ENCODE measurements at regions not wholly inside any gene's neighbourhood (a gene's known extent, or its start where the extent isn't known, plus 50 kb on each side); places are given as distances from the start of the nearest gene placed in this dataset.

- H3K4me3 Mint-ChIP-seq: no peak overlapping the region
- CTCF ChIA-PET (ENCODE audit: partially characterized antibody): no interaction called here
- H3K27me3 ChIP-seq (ENCODE audit: insufficient read depth, low read length): no peaks in the 10 kb centered on the region
- intact Hi-C loops (cut with micrococcal nuclease): no loop called here
- no peak for DNase-seq
- POLR2A ChIA-PET (ENCODE audit: partially characterized antibody): no interaction called here
- no peaks in the 10 kb centered on the region for H3K36me3 ChIP-seq (ENCODE audit: insufficient read depth, low read length)
- H3K27me3 Mint-ChIP-seq: no peaks in the 10 kb centered on the region
- H3K4me1 ChIP-seq (ENCODE audit: insufficient read depth, low read length): no peaks in the 10 kb centered on the region
- H3K9me3 Mint-ChIP-seq: no peaks in the 10 kb centered on the region
- H3K4me1 Mint-ChIP-seq: peaks cover 2 to 7% (median 4%) of the 10 kb centered on the region in 4 donors
- H3K9me3 ChIP-seq (ENCODE audit: control insufficient read depth in 1 of 2, low read length in 2 of 2): no peaks in the 10 kb centered on the region
- H3K27ac Mint-ChIP-seq: no peak overlapping the region
- H3K36me3 Mint-ChIP-seq: no peaks in the 10 kb centered on the region
- H3K4me3 ChIP-seq (ENCODE audit: low read length in 2 of 2): no peak overlapping the region
- no peak overlapping the region for H3K27ac ChIP-seq (ENCODE audit: low read depth, low read length)
Observed at GRCh38 chr12:131494216-131494615, 216.7 kb upstream of the SFSWAP start.

GRCh38 chr12:131494741-131495524 lies 216.0 kb upstream of the SFSWAP start:
- POLR2A ChIA-PET (ENCODE audit: partially characterized antibody): no interaction called here
- H3K4me1 Mint-ChIP-seq: peaks cover 2 to 7% (median 4%) of the 10 kb centered on the region in 4 donors
- CTCF ChIA-PET (ENCODE audit: partially characterized antibody): no interaction called here
- no peaks in the 10 kb centered on the region for H3K27me3 ChIP-seq (ENCODE audit: insufficient read depth, low read length)
- no peak overlapping the region for H3K27ac Mint-ChIP-seq
- no peaks in the 10 kb centered on the region for H3K4me1 ChIP-seq (ENCODE audit: insufficient read depth, low read length)
- no peaks in the 10 kb centered on the region for H3K9me3 ChIP-seq (ENCODE audit: control insufficient read depth in 1 of 2, low read length in 2 of 2)
- H3K4me3 ChIP-seq (ENCODE audit: low read length in 2 of 2): no peak overlapping the region
- H3K36me3 Mint-ChIP-seq: no peaks in the 10 kb centered on the region
- DNase-seq: peak in 1 of 5 donors; percentile 3
- H3K27ac ChIP-seq (ENCODE audit: low read depth, low read length): no peak overlapping the region
- no peak overlapping the region for H3K4me3 Mint-ChIP-seq
- no peaks in the 10 kb centered on the region for H3K27me3 Mint-ChIP-seq
- intact Hi-C loops (cut with micrococcal nuclease): no loop called here
- no peaks in the 10 kb centered on the region for H3K36me3 ChIP-seq (ENCODE audit: insufficient read depth, low read length)
- no peaks in the 10 kb centered on the region for H3K9me3 Mint-ChIP-seq

GRCh38 chr12:131497966-131498365 lies 212.9 kb upstream of the SFSWAP start:
- Histone ChIP-seq H3K36me3 (ENCODE audit: insufficient read depth, low read length) (no peaks in the 10 kb centered on the region), H3K4me1 (ENCODE audit: insufficient read depth, low read length) (no peaks in the 10 kb centered on the region), H3K9me3 (ENCODE audit: control insufficient read depth in 1 of 2, low read length in 2 of 2) (no peaks in the 10 kb centered on the region), H3K27ac (ENCODE audit: low read depth, low read length) (no peak overlapping the region), H3K27me3 (ENCODE audit: insufficient read depth, low read length) (no peaks in the 10 kb centered on the region), H3K4me3 (ENCODE audit: low read length in 2 of 2) (no peak overlapping the region)
- H3K36me3 Mint-ChIP-seq: no peaks in the 10 kb centered on the region
- H3K27me3 Mint-ChIP-seq: no peaks in the 10 kb centered on the region
- POLR2A ChIA-PET (ENCODE audit: partially characterized antibody): no interaction called here
- intact Hi-C loops (cut with micrococcal nuclease): no loop called here
- peaks cover 0 to 7% (median 4%) of the 10 kb centered on the region in 4 donors for H3K4me1 Mint-ChIP-seq
- no peak overlapping the region for H3K4me3 Mint-ChIP-seq
- CTCF ChIA-PET (ENCODE audit: partially characterized antibody): no interaction called here
- DNase-seq: no peak
- H3K9me3 Mint-ChIP-seq: peaks cover 0 to 2% (median 0%) of the 10 kb centered on the region in 8 donors
- no peak overlapping the region for H3K27ac Mint-ChIP-seq

- Histone ChIP-seq H3K27me3 (ENCODE audit: insufficient read depth, low read length) (no peaks in the 10 kb centered on the region), H3K27ac (ENCODE audit: low read depth, low read length) (no peak overlapping the region), H3K9me3 (ENCODE audit: control insufficient read depth in 1 of 2, low read length in 2 of 2) (no peaks in the 10 kb centered on the region), H3K4me1 (ENCODE audit: insufficient read depth, low read length) (no peaks in the 10 kb centered on the region), H3K36me3 (ENCODE audit: insufficient read depth, low read length) (no peaks in the 10 kb centered on the region), H3K4me3 (ENCODE audit: low read length in 2 of 2) (no peak overlapping the region)
- intact Hi-C loops (cut with micrococcal nuclease): no loop called here
- no peak overlapping the region for H3K4me3 Mint-ChIP-seq
- no peak overlapping the region for H3K27ac Mint-ChIP-seq
- ChIA-PET POLR2A (ENCODE audit: partially characterized antibody) (interaction anchor here (0.5 to 1.4 kb wide), 2 partner anchors 11 to 15 kb away, joined by 3 read pairs; no protein-coding TSS in a partner anchor), CTCF (ENCODE audit: partially characterized antibody) (interaction anchor here (1.5 kb wide), 1 partner anchor 15 kb away, joined by 3 read pairs; no protein-coding TSS in a partner anchor)
- H3K27me3 Mint-ChIP-seq: no peaks in the 10 kb centered on the region
- peaks cover 0 to 2% (median 0%) of the 10 kb centered on the region in 8 donors for H3K9me3 Mint-ChIP-seq
- no peaks in the 10 kb centered on the region for H3K36me3 Mint-ChIP-seq
- DNase-seq: no peak
- H3K4me1 Mint-ChIP-seq: peaks cover 0 to 7% (median 4%) of the 10 kb centered on the region in 4 donors
Observed at GRCh38 chr12:131499160-131499863, 211.6 kb upstream of the SFSWAP start.

- no peak overlapping the region for H3K4me3 Mint-ChIP-seq
- Histone ChIP-seq H3K27me3 (ENCODE audit: insufficient read depth, low read length) (no peaks in the 10 kb centered on the region), H3K9me3 (ENCODE audit: control insufficient read depth in 1 of 2, low read length in 2 of 2) (no peaks in the 10 kb centered on the region), H3K4me1 (ENCODE audit: insufficient read depth, low read length) (no peaks in the 10 kb centered on the region), H3K36me3 (ENCODE audit: insufficient read depth, low read length) (no peaks in the 10 kb centered on the region), H3K4me3 (ENCODE audit: low read length in 2 of 2) (no peak overlapping the region), H3K27ac (ENCODE audit: low read depth, low read length) (no peak overlapping the region)
- peaks cover 0 to 2% (median 0%) of the 10 kb centered on the region in 8 donors for H3K9me3 Mint-ChIP-seq
- no peak for DNase-seq
- intact Hi-C loops (cut with micrococcal nuclease): no loop called here
- ChIA-PET CTCF (ENCODE audit: partially characterized antibody) (interaction anchor here (1.5 kb wide), 1 partner anchor 15 kb away, joined by 3 read pairs; no protein-coding TSS in a partner anchor), POLR2A (ENCODE audit: partially characterized antibody) (interaction anchor here (0.5 to 1.4 kb wide), 2 partner anchors 11 to 15 kb away, joined by 3 read pairs; no protein-coding TSS in a partner anchor)
- H3K27me3 Mint-ChIP-seq: no peaks in the 10 kb centered on the region
- H3K27ac Mint-ChIP-seq: no peak overlapping the region
- no peaks in the 10 kb centered on the region for H3K36me3 Mint-ChIP-seq
- H3K4me1 Mint-ChIP-seq: peaks cover 0 to 7% (median 3%) of the 10 kb centered on the region in 4 donors
Observed at GRCh38 chr12:131499864-131500190, 211.1 kb upstream of the SFSWAP start.

GRCh38 chr12:131500564-131500963 lies 210.3 kb upstream of the SFSWAP start:
- ChIA-PET CTCF (ENCODE audit: partially characterized antibody) (no interaction called here), POLR2A (ENCODE audit: partially characterized antibody) (interaction anchor here (1.4 kb wide), 1 partner anchor 10 kb away, joined by 3 read pairs; no protein-coding TSS in a partner anchor)
- no peaks in the 10 kb centered on the region for H3K27me3 ChIP-seq (ENCODE audit: insufficient read depth, low read length)
- H3K27ac ChIP-seq (ENCODE audit: low read depth, low read length): no peak overlapping the region
- H3K36me3 ChIP-seq (ENCODE audit: insufficient read depth, low read length): no peaks in the 10 kb centered on the region
- H3K4me3 ChIP-seq (ENCODE audit: low read length in 2 of 2): no peak overlapping the region
- intact Hi-C loops (cut with micrococcal nuclease): no loop called here
- no peaks in the 10 kb centered on the region for H3K27me3 Mint-ChIP-seq
- no peaks in the 10 kb centered on the region for H3K9me3 ChIP-seq (ENCODE audit: control insufficient read depth in 1 of 2, low read length in 2 of 2)
- no peak overlapping the region for H3K27ac Mint-ChIP-seq
- no peak for DNase-seq
- no peaks in the 10 kb centered on the region for H3K4me1 ChIP-seq (ENCODE audit: insufficient read depth, low read length)
- peaks cover 0 to 2% (median 0%) of the 10 kb centered on the region in 8 donors for H3K9me3 Mint-ChIP-seq
- no peaks in the 10 kb centered on the region for H3K36me3 Mint-ChIP-seq
- peaks cover 0 to under 1% (median 0%) of the 10 kb centered on the region in 4 donors for H3K4me1 Mint-ChIP-seq
- H3K4me3 Mint-ChIP-seq: no peak overlapping the region

- CTCF ChIA-PET (ENCODE audit: partially characterized antibody): no interaction called here
- H3K36me3 ChIP-seq (ENCODE audit: insufficient read depth, low read length): no peaks in the 10 kb centered on the region
- no peak for DNase-seq
Observed at GRCh38 chr12:131505561-131505960, 205.3 kb upstream of the SFSWAP start.

More at GRCh38 chr12:131505561-131505960, 205.3 kb upstream of the SFSWAP start:
- intact Hi-C loops (cut with micrococcal nuclease): no loop called here
- no peak overlapping the region for H3K4me3 ChIP-seq (ENCODE audit: low read length in 2 of 2)
- H3K27me3 ChIP-seq (ENCODE audit: insufficient read depth, low read length): no peaks in the 10 kb centered on the region
- Mint-ChIP-seq H3K4me1 (no peaks in the 10 kb centered on the region), H3K36me3 (no peaks in the 10 kb centered on the region), H3K27ac (no peak overlapping the region), H3K27me3 (peaks cover 0 to 1% of the 10 kb centered on the region in 2 donors), H3K9me3 (peaks cover 0 to 2% (median 0%) of the 10 kb centered on the region in 8 donors), H3K4me3 (no peak overlapping the region)
- H3K27ac ChIP-seq (ENCODE audit: low read depth, low read length): no peak overlapping the region
- no peaks in the 10 kb centered on the region for H3K9me3 ChIP-seq (ENCODE audit: control insufficient read depth in 1 of 2, low read length in 2 of 2)
- peaks cover 1% of the 10 kb centered on the region for H3K4me1 ChIP-seq (ENCODE audit: insufficient read depth, low read length)
- POLR2A ChIA-PET (ENCODE audit: partially characterized antibody): no interaction called here

All from CD4-positive, alpha-beta memory T cell (primary cell).